Stimulated activated CD8-positive, alpha-beta memory T cell treated with anti-CD3 and anti-CD28 coated beads, Interleukin-4, amount 100 ng/mL, for 24 hours (primary cell): ENCODE measurements at regions not wholly inside any gene's neighbourhood (a gene's known extent, or its start where the extent isn't known, plus 50 kb on each side); places are given as distances from the start of the nearest gene placed in this dataset.

Experiments
- DNase-seq: peaks from one replicate; pipeline ENCODE4 v3.0.0-alpha.2; 2020; ENCODE audit warnings: low read depth

GRCh38 chr19:30781519-30781918 lies 409.3 kb downstream of the ZNF536 start:
- no peak for DNase-seq

GRCh38 chr19:30781047-30781446 lies 408.9 kb downstream of the ZNF536 start:
- no peak for DNase-seq

- no peak for DNase-seq
Measured at GRCh38 chr19:30780456-30780855, 408.3 kb downstream of the ZNF536 start.

- DNase-seq: no peak
Measured at GRCh38 chr19:30780032-30780431, 407.8 kb downstream of the ZNF536 start.

- DNase-seq: no peak
Measured at GRCh38 chr19:30778961-30779715, 407.0 kb downstream of the ZNF536 start.

GRCh38 chr19:30778061-30778460 lies 405.9 kb downstream of the ZNF536 start:
- no peak for DNase-seq

- DNase-seq: no peak
Measured at GRCh38 chr19:30775956-30776355, 403.8 kb downstream of the ZNF536 start.

- DNase-seq: no peak
Measured at GRCh38 chr19:30774252-30774766, 402.1 kb downstream of the ZNF536 start.

GRCh38 chr19:30762651-30763050 lies 390.5 kb downstream of the ZNF536 start:
- no peak for DNase-seq

- no peak for DNase-seq
Measured at GRCh38 chr19:30760014-30760413, 387.8 kb downstream of the ZNF536 start.

- no peak for DNase-seq
Measured at GRCh38 chr19:30757837-30758617, 385.8 kb downstream of the ZNF536 start.

GRCh38 chr19:30757104-30757836 lies 385.1 kb downstream of the ZNF536 start:
- no peak for DNase-seq

- DNase-seq: no peak
Measured at GRCh38 chr19:30755581-30755980, 383.4 kb downstream of the ZNF536 start.

- no peak for DNase-seq
Measured at GRCh38 chr19:30754162-30754561, 382.0 kb downstream of the ZNF536 start.

GRCh38 chr19:30752876-30753275 lies 380.7 kb downstream of the ZNF536 start:
- no peak for DNase-seq

GRCh38 chr19:30752201-30752600 lies 380.0 kb downstream of the ZNF536 start:
- DNase-seq: no peak

- no peak for DNase-seq
Measured at GRCh38 chr19:30745476-30745985, 373.3 kb downstream of the ZNF536 start.

- no peak for DNase-seq
Measured at GRCh38 chr19:30744741-30745475, 372.7 kb downstream of the ZNF536 start.

- no peak for DNase-seq
Measured at GRCh38 chr19:30743702-30744101, 371.5 kb downstream of the ZNF536 start.

GRCh38 chr19:30743011-30743410 lies 370.8 kb downstream of the ZNF536 start:
- DNase-seq: no peak

- no peak for DNase-seq
Measured at GRCh38 chr19:30742406-30742938, 370.3 kb downstream of the ZNF536 start.
